ENCODE measurements at regions not wholly inside any gene's neighbourhood (a gene's known extent, or its start where the extent isn't known, plus 50 kb on each side); places are given as distances from the start of the nearest gene placed in this dataset.

- Histone ChIP-seq H3K79me2 (ENCODE audit: low read length) (no peaks in the 10 kb centered on the region), H3F3A (ENCODE audit: insufficient read depth, low read length) (no peaks in the 10 kb centered on the region), H3K27ac (ENCODE audit: low read length) (no peak overlapping the region), H3K9me3 (replicated peaks; ENCODE audit: insufficient read depth, low read length) (no peaks in the 10 kb centered on the region), H3K4me1 (ENCODE audit: low read length) (no peaks in the 10 kb centered on the region), H3K9ac (ENCODE audit: low read length) (no peak overlapping the region), H3K36me3 (replicated peaks; ENCODE audit: insufficient read depth, low read length) (no peaks in the 10 kb centered on the region), H3K9me2 (replicated peaks; ENCODE audit: insufficient read depth, low read length) (no peaks in the 10 kb centered on the region), H3K4me3 (ENCODE audit: low read length) (no peak overlapping the region), H3K4me2 (ENCODE audit: low read depth, low read length) (no peak overlapping the region), H4K20me1 (ENCODE audit: insufficient read depth, low read length) (no peaks in the 10 kb centered on the region), H3K27me3 (replicated peaks; ENCODE audit: insufficient read depth, low read length) (no peaks in the 10 kb centered on the region), H2AFZ (ENCODE audit: low read length) (no peak overlapping the region)
- DNase-seq = no peak
- TF ChIP-seq, protein P1, sequence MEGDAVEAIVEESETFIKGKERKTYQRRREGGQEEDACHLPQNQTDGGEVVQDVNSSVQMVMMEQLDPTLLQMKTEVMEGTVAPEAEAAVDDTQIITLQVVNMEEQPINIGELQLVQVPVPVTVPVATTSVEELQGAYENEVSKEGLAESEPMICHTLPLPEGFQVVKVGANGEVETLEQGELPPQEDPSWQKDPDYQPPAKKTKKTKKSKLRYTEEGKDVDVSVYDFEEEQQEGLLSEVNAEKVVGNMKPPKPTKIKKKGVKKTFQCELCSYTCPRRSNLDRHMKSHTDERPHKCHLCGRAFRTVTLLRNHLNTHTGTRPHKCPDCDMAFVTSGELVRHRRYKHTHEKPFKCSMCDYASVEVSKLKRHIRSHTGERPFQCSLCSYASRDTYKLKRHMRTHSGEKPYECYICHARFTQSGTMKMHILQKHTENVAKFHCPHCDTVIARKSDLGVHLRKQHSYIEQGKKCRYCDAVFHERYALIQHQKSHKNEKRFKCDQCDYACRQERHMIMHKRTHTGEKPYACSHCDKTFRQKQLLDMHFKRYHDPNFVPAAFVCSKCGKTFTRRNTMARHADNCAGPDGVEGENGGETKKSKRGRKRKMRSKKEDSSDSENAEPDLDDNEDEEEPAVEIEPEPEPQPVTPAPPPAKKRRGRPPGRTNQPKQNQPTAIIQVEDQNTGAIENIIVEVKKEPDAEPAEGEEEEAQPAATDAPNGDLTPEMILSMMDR (IDR thresholded peaks at IDR 0.05; ENCODE audit: low read length) = no peak
- TF ChIP-seq EZH2phosphoT487 (IDR thresholded peaks at IDR 0.05; ENCODE audit: low read length) = no peak
- no peak for TF ChIP-seq EZH2 (optimal IDR thresholded peaks at IDR 0.05; ENCODE audit: low read depth, low read length)
These were observed 81.8 kb downstream of the CDC7 start for GRCh38 chr1:91582431-91582921.

DNA sequence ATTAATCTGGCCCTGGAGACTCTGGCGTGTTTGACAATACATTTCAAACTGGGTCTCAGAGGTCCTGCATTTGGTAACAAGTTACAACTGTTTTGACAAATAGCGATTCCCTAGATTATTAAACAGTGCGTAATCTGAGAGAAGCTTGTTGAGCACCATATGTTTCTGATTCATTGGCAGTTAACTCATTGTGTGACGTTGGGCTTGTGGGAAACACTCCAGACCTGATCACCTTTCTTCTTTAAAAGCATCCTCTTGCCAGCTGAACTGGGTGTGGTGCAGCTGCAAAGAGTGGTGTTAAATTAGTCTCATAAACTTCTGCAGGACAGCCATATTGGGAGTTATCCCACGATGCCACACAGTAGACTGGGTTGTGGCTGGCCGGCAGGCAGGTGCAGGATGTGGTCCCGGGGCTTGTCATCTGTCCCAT is 82.7 kb downstream of the CDC7 start:
- H3K9me2 ChIP-seq (replicated peaks; ENCODE audit: insufficient read depth, low read length) = no peaks in the 10 kb centered on the region
- H3K4me2 ChIP-seq (ENCODE audit: low read depth, low read length) = no peak overlapping the region
- no peak overlapping the region for H3K27ac ChIP-seq (ENCODE audit: low read length)
- no peaks in the 10 kb centered on the region for H3K4me1 ChIP-seq (ENCODE audit: low read length)
- no peaks in the 10 kb centered on the region for H3K27me3 ChIP-seq (replicated peaks; ENCODE audit: insufficient read depth, low read length)
- no peaks in the 10 kb centered on the region for H3F3A ChIP-seq (ENCODE audit: insufficient read depth, low read length)
- H3K36me3 ChIP-seq (replicated peaks; ENCODE audit: insufficient read depth, low read length) = no peaks in the 10 kb centered on the region
- no peak overlapping the region for H3K4me3 ChIP-seq (ENCODE audit: low read length)
- TF ChIP-seq EZH2phosphoT487 (IDR thresholded peaks at IDR 0.05; ENCODE audit: low read length) = no peak
- no peak for DNase-seq
- H3K9ac ChIP-seq (ENCODE audit: low read length) = no peak overlapping the region
- H4K20me1 ChIP-seq (ENCODE audit: insufficient read depth, low read length) = no peaks in the 10 kb centered on the region
- H3K9me3 ChIP-seq (replicated peaks; ENCODE audit: insufficient read depth, low read length) = no peaks in the 10 kb centered on the region
- no peaks in the 10 kb centered on the region for H3K79me2 ChIP-seq (ENCODE audit: low read length)
- no peak overlapping the region for H2AFZ ChIP-seq (ENCODE audit: low read length)

DNA sequence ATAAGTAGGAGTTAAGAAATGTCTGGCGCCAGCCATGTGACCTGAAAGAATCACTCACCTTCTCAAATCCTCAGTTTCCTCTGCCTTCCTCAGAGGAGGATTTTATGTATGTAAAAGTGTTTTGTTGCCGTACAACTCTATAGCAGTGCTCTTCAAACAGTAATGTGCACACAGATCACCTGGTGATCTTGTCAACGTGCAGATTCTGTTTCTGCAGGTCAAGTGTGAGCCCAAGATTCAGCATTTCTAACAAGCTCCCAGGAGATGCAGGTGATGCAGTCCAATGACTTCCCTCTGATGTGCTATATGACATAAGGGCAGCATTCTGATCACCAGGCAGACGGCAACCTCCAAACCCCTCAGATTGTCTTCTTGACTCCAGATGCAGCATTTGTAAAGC is 83.7 kb downstream of the CDC7 start:
- no peak overlapping the region for H2AFZ ChIP-seq (ENCODE audit: low read length)
- no peaks in the 10 kb centered on the region for H3K9me3 ChIP-seq (replicated peaks; ENCODE audit: insufficient read depth, low read length)
- H4K20me1 ChIP-seq (ENCODE audit: insufficient read depth, low read length) = no peaks in the 10 kb centered on the region
- H3K4me1 ChIP-seq (ENCODE audit: low read length) = no peaks in the 10 kb centered on the region
- no peaks in the 10 kb centered on the region for H3K36me3 ChIP-seq (replicated peaks; ENCODE audit: insufficient read depth, low read length)
- H3K27ac ChIP-seq (ENCODE audit: low read length) = no peak overlapping the region
- H3K79me2 ChIP-seq (ENCODE audit: low read length) = no peaks in the 10 kb centered on the region
- TF ChIP-seq, protein P1 (IDR thresholded peaks at IDR 0.05; ENCODE audit: low read length) = no peak
- TF ChIP-seq EZH2 (optimal IDR thresholded peaks at IDR 0.05; ENCODE audit: low read depth, low read length) = no peak
- TF ChIP-seq EZH2phosphoT487 (IDR thresholded peaks at IDR 0.05; ENCODE audit: low read length) = no peak
- H3K9me2 ChIP-seq (replicated peaks; ENCODE audit: insufficient read depth, low read length) = no peaks in the 10 kb centered on the region
- H3K27me3 ChIP-seq (replicated peaks; ENCODE audit: insufficient read depth, low read length) = no peaks in the 10 kb centered on the region
- DNase-seq = no peak
- H3F3A ChIP-seq (ENCODE audit: insufficient read depth, low read length) = no peaks in the 10 kb centered on the region
- H3K9ac ChIP-seq (ENCODE audit: low read length) = no peak overlapping the region
- no peak overlapping the region for H3K4me2 ChIP-seq (ENCODE audit: low read depth, low read length)
- no peak overlapping the region for H3K4me3 ChIP-seq (ENCODE audit: low read length)

- Histone ChIP-seq H3K27me3 (replicated peaks; ENCODE audit: insufficient read depth, low read length) (no peaks in the 10 kb centered on the region), H3K79me2 (ENCODE audit: low read length) (no peaks in the 10 kb centered on the region), H3K9ac (ENCODE audit: low read length) (no peak overlapping the region), H3K4me2 (ENCODE audit: low read depth, low read length) (no peak overlapping the region), H4K20me1 (ENCODE audit: insufficient read depth, low read length) (no peaks in the 10 kb centered on the region), H3K9me2 (replicated peaks; ENCODE audit: insufficient read depth, low read length) (no peaks in the 10 kb centered on the region), H3F3A (ENCODE audit: insufficient read depth, low read length) (no peaks in the 10 kb centered on the region), H3K4me3 (ENCODE audit: low read length) (no peak overlapping the region), H3K36me3 (replicated peaks; ENCODE audit: insufficient read depth, low read length) (no peaks in the 10 kb centered on the region), H3K27ac (ENCODE audit: low read length) (no peak overlapping the region), H3K9me3 (replicated peaks; ENCODE audit: insufficient read depth, low read length) (no peaks in the 10 kb centered on the region), H3K4me1 (ENCODE audit: low read length) (no peaks in the 10 kb centered on the region), H2AFZ (ENCODE audit: low read length) (no peak overlapping the region)
- TF ChIP-seq EZH2 (optimal IDR thresholded peaks at IDR 0.05; ENCODE audit: low read depth, low read length) (no peak), EZH2phosphoT487 (IDR thresholded peaks at IDR 0.05; ENCODE audit: low read length) (no peak)
- TF ChIP-seq, protein P1 (IDR thresholded peaks at IDR 0.05; ENCODE audit: low read length) = no peak
- no peak for DNase-seq
These were observed 84.2 kb downstream of the CDC7 start for GRCh38 chr1:91584878-91585277.
